ENCODE measurements at regions not wholly inside any gene's neighbourhood (a gene's known extent, or its start where the extent isn't known, plus 50 kb on each side); places are given as distances from the start of the nearest gene placed in this dataset.

DNA sequence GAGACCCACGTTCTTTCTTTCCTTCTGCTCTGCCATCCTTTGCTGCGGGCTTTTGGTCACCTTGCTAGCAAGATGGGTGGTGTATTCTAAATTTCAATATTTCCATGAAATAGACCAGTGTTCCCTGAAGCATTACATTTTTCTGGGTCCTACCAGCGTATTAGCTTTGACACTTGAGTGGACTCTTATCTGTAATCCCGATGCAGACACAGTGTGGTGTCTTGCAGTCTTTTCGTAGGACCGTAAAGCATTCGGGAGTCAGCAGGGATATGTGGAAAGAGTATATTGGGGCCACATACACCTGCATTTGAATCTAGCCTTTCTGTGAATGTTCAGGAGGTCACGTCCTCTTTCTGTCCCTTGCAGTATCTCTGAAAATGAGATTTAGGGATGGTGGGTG, 124.7 kb upstream of the CPEB4 start:
- intact Hi-C loops (cut with micrococcal nuclease) = no loop called here

DNA sequence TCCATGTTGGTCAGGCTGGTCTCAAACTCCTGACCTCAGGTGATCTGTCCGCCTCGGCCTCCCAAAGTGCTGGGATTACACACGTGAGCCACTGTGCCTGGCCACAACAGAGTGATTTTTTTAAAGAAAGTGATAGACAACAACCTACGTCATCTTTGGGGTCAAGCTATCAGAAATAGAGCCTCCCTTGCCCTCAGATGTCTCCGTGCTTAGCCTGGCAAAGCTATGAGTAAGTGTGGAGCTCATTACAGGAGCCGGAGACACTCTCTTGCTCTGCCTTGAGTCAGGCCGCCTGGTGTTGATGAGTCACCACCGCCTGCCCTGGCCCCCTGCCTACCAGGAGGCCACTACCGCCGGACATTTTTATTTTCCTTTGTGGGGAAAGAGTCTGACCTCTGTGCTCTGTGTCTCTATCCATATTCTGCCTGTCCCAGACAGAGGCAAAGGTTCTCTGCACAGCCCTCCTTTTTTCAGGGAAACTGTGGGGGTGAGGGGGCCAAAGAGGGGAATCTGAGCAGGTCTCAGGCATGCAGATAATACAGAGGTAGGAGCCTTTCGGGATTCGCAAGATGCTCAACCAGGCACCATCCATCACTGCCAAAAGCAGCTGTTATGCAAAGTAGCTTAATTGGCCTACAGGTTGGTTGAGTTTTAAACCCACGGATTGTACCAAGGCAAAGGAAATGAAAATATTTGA, 123.7 kb upstream of the CPEB4 start:
- intact Hi-C loops (cut with micrococcal nuclease) = no loop called here

DNA sequence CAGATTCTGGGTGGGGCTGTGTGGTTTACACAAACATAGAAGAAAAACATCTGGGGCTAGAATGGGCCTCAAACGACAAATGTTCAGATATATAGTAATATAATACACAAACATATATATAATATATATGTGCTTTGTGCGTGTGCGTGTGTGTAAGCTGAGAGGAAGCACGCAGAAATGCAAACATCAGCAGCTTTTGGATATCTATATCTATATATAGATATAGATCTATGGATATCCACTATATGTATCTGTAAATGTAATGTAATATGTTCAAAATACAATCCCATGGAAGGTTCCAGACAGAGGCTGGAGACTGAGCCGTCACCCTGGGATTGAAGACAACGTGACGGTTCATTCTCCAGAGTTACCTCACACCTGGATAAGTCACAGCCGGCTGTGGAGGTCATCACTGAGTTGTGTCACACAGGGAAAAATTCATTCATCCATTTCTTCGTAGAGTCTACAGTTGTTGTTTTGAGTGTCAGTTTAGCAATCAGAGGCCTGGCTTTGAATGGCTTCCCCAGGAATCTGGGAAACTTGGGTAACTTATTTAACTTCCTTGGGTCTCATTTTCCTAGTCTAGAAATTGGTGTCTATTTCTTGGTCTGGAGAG, 123.0 kb upstream of the CPEB4 start:
- intact Hi-C loops (cut with micrococcal nuclease) = no loop called here

DNA sequence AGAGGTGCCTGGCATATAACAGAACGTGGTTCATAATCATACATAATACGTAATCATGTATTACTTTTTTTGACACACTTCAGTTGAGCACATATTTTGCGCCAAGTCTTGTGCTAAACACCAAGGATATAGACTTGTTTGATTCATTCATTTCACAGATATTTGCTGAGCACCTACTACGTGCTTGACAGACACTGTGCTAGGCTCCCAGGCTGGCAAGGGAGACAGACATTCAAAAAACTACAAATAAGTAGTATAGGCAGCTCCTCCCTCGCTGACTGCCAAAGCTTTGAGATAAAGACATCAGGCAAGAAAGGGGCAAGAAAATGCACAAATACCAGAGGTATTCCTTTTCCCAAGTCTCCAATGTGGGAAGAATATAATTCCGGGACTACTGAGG, 122.5 kb upstream of the CPEB4 start:
- intact Hi-C loops (cut with micrococcal nuclease) = no loop called here

DNA sequence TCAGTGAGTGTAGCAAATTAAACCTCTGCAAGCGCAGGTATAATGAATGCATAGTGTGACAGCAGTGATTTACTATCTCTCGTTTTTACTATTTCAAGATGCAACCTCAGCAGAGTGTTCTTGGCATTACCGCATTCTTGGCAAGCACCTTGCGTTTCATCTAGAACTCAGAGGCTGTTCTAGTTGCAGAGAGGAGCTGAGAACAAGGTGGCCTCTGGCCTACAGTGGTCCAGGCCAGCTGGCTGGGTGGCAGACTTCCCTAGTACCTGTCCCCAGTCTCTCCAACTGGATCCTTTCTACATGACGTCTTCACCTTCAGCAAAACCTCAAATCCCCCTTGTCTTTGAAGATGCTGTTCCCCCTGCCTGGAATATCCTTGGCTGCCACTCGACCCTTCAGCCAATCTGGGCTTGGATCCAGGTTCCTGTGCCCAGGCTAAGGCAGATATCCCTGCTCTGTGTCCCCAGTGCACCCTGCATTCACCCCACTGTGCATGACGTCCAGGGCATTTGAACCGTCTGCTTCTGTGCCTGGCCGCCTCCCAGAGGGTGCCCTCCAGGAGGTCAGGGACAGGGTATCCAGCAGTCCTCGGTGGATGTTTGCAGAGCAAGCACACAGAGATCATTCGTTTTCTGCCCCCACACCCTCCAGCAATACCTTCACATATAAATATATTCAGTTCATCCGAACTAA, 120.4 kb upstream of the CPEB4 start:
- intact Hi-C loops (cut with micrococcal nuclease) = no loop called here

DNA sequence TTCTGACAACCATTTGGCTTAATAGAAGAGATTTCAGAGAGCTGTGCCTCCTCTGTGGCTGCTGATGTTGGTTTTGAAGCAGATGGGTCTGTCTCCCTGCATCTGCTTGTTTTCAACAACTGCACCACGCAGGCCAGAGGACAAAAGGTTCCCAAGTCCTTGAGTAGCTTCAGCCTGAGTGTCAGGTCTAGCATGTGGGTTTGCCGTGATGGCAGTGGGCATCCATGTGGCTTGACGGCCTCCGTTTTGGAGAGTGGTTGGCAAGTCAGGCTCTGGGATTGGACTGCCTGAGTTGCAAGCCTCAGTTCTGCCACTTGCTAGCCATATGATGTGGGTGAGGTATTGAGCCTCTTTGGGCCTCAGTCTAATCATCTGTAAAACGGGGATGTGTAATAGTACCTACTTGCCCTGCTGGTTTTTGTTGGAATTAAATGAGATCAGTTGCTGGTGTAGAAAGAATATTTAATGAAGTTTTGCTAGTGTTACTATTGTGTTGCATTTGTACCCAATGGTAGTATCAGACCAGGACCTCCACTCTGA, 119.8 kb upstream of the CPEB4 start:
- intact Hi-C loops (cut with micrococcal nuclease) = no loop called here

DNA sequence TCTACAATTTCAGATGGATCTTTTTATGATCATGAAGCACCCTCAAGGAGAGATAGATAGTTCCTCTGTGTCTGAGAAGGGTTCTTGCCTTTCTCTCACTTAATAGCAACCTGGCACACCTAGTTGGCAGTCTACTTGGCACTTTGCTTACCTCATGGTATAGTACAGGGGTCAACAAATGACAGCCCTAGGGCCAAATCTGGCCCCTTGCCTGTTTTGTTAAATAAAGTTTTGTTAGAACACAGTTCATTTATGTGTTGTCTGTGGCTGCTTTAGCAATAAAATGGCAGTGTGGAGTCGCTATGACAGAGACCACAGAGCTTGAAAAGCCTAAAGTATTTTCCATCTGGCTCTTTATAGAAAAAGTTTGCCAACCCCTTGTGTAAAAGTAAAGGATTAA, 119.3 kb upstream of the CPEB4 start:
- intact Hi-C loops (cut with micrococcal nuclease) = no loop called here

DNA sequence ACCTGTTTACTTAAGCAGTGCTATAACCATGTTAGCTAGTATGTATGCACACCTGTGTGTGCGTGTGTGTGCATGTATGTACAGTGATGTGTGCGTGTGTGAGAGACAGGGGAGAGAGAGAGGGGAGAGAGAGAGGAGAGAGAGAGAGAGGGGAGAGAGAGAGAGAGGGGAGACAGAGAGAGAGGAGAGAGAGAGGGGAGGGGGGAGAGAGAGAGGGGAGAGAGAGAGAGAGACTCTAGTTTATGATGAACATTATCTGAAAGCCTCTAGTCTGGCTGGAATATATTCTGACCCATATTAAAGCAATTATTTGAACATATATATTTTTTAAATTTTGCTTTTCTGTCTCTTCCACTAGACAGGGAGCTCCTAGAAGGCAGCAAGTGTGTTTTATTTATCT, 117.5 kb upstream of the CPEB4 start:
- intact Hi-C loops (cut with micrococcal nuclease) = no loop called here

DNA sequence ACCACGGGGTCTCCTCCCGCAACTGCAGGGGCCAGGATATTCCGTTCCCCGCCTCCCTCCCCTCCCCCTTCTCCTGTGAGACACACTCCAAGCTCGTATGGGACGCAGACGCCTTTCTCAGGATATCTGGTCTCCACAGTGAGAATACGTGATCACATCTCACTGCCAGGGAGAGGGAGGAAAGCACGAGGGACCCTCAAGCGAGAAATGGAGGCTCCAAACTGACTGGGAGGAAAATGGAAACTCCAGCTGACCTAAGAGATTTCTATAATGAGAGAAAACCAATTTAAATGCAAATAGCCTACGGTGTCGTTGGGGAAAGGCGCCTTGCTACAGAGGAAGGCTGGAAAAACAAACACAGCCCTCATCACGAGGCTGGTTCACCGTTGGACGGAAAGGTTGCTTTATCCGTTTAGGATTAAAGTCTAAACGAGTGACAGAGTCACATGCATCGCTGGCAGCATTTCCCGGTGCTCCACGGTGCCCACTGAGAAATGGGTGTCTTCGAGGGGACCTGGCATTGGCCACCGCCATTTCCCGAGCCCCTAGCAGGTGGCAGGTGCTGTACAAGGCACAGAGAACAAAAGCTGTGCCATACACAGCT, 116.9 kb upstream of the CPEB4 start:
- intact Hi-C loops (cut with micrococcal nuclease) = no loop called here

DNA sequence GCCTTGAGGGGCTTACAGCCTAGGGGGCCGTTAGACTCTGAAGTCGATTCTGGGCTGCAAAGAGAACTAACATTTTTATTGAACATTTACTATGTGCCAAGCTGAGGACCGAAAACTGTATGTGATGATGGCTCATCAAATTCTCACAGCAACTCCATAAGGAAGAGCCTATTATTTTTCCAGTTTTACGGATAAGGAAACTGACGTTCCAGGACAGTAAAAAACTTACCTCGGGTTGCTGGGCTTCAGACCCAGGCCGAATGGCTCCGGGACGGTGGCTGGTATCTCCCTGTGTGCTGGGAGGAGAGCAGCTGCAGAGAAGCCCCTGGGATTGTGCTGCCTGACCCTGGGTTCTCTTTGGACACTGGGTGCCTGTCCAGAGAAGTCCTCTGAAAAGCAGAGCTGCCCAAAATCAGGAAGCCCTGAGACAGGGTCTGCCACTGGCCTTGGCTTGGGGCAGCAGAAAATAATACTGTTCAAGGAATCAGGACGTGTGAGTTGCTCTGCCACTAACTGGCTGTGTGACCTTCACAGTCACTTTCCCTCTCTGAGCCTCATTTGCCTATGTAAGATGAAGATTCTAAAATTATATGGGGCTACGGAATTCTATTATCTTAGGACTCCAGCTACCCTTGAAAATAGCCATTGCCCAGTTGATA, 116.3 kb upstream of the CPEB4 start:
- intact Hi-C loops (cut with micrococcal nuclease) = no loop called here

DNA sequence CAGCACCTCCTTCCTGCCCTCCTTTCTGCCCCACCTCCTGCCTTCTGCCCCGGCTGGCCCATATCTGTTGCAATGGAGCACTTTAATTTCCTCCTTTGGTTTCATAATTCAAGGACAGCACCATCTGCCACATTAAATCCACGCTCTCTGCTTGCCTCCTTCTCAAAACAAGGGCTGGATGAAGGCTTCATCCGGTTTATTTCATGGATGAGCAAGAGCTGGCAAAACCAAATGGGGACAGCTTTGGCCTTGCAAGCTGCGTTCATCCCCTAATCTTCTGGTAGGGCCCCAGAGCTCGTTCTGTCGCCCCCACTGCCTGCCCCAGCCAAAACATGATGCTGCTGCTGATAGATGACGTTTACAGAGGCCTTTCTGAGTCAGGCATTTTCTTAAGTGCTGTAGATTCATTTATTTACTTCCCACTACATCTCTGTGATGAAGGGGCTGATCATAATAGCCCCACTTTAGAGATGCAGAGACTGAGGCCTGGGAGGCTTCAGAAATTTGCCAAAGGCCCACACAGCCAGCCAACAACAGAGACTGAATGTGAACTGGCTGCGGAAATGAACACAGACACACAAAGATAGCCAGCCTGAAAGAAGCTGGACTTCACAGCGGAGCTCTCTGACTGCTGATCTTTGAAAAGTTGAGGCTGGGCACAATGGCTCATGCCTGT, 115.6 kb upstream of the CPEB4 start:
- intact Hi-C loops (cut with micrococcal nuclease) = no loop called here

DNA sequence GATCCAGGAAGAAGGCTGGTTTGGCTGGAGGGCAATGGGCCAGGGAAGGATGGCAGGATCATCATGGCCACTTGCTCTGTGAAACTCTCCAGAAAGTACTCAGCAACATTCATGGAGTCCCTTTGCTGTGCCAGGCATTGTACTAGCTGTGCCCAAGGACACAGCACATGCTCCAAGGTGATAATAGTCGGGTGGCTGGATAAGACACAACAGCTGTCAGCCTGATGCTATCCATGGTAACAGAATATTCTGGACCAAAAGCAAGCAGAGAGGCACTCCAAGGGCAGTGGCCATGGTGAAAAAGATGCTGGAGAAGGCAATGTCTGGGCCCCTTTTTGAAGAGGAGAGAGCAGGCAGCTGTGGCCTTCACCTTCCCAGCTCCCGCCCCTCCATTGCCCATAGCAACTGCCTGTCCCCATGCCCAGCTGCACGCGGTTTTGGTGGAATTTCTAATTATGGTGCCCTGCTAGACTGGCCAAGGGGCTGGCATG, 113.8 kb upstream of the CPEB4 start:
- intact Hi-C loops (cut with micrococcal nuclease) = no loop called here

DNA sequence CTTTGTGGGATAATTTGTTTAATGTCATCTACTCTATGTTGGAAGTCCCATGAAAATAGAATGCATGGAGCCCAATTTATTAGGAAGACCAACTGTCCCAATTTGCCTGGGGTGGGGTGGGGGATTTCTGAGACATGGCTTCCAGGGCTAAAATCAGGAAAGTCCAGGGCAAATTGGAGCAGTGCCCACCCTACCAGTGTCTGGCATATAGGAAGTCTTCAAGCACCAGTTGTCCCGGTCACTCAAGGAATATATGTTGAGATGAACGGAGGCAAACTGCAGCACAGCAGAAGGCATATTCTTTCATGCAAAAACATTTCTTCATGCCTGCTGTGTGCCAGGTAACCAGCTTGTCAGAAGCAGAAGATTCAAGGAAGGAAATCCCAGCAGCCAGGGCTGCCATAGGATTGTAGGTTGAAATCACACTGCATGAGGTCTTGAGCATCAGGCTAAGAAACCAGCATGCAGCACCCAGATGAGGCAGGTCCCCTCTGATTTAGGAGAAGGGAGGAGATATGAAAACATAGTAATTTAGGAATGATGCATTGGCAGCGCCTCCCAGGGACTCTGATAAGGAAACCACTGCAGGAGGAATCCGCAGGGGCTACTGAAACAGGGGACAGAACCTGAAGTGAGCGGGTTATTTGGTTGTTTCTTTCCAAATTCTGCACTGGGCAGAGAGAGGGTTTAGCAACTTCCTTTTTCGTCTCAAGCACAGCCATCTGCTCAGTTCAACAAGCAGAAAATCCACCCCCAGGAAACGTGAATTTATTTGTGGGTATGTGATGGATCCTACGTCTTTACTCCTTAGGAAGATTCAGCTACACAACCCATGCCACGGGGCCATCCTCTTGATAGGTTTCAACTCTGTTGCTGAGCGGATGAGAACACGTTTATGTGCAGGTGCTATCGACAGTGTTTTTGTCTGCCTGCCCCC, 112.6 kb upstream of the CPEB4 start:
- intact Hi-C loops (cut with micrococcal nuclease) = no loop called here

DNA sequence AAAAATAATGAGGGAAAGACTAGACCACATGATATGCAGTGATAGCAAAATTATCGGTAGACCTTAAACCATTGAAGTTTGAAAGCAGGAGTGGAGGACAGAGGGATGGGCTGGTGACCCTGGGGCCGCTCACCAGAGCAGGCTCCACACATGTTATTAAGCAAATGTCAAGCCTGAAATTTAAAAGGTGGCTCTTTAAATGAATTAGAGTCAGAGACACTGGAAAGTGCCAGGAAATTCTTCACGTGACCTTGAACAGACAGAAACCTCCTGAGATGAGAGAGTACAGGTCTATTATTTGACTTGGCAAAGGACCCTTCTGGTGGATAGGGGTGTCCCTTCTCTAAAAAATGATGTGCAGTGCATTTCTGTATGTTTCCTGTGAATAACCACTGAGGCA, 111.0 kb upstream of the CPEB4 start:
- intact Hi-C loops (cut with micrococcal nuclease) = no loop called here

DNA sequence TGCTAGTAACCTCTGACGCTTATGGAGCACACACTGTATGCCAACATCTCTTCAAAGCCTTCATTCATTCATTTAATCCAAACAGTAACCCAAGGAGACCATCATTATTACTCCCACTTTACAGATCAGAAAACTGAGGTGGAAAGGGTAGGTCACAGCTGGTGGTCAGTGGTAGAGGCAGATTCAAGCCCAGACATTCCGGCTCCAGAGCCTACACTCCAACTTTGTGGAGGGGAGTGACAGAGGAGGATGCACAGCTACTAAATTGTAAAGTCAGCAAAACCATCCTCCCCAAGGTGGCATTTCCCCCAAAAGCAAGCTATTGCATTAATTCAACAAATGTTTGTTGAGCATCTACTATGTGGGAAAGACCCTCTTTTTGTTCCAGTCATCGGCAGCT, 110.5 kb upstream of the CPEB4 start:
- intact Hi-C loops (cut with micrococcal nuclease) = no loop called here

DNA sequence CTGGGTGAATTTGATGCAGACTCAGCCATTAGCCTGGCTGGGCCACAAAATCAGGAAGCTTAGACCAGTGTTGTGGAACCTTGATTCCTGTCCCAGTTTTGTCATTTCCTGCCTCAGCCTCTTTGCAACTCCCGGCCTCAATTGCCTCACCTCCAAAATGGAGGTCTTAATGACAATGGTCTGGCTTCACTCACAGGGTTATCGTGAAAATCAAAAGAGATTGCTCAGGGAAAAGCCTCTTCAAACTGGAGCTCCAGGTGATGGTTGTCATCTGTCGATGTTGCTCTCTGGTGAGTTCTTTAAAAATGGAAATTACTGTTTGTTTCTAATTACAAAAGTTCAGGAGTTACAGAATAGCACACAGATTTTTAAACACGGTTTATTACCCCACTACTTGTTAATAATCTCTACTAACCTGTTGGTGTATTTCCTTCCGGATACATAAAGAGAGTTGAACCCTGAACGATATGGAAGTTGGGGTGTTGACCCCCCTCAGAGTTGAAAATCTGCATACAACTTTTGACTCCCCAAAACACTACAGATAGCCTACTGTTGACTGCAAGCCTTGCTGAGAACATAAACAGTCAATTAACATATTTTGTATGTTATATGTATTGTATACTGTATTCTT, 109.9 kb upstream of the CPEB4 start:
- intact Hi-C loops (cut with micrococcal nuclease) = no loop called here

DNA sequence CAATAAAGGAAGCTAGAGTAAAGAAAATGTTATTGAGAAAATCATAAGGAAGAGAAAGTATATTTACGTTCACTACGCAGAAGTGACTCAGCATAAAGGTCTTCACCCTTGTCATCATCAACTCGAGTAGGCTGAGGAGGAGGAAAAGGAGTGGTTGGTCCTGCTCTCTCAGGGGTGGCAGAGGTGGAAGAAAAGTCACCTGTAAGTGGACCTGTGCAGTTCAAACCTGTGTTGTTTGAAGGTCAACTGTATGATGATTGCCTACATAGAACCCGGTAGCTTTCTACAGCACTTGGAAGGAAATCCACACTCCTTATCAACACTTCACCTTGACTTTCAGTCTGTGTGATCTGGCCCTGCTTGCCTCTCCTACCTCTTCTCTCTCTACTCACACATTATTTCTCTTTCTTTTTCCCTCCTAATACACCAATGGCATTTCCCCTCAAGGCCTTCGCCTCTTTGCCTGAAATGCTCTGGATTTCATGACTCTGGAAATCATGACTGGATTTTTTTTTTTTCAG, 109.3 kb upstream of the CPEB4 start:
- intact Hi-C loops (cut with micrococcal nuclease) = no loop called here

DNA sequence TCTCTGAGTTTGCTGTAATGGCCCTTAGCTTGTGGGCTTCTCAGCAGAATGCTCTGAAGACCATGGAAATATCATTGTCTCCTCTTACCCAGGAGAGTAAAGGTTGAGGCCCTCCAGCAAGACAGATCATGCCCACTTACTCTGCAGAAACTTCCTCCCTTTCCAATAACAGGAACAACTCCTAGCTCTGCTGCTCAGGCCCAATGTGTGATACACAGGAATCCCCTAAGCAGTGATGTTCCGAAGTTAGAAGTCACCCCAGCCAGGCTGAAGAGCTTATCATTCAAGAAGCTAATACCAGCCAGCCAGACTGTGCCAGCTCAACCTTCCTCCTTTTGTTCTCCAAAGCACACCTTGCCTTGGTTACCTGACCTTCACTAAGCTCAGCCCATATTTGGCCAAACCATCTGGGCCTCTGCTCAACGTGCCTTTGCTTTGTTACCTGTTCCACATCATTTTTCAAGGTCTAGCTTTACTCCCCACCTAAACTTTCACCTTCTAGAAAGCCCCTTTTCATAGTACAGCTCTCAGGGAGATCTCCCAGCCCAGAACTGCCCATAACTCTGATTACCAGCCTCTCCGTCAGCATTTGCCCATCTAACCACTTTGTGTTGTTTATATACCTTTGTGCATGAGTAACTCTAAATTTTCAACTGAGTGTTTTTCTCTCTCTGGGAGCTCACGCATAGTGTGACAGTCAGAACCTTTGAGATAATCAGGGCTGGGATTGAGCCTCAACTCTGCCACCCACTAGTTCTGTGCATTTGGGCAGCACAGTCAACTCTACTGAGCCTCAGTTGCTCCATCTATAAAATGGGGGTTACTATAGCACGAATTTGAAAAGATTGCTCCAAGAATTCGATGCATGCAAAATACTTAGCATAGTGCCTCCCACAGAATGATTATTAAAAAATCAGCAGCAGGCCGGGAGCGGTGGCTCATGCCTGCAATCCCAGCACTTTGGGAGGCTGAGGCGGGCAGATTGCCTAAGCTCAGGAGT, 107.6 kb upstream of the CPEB4 start:
- intact Hi-C loops (cut with micrococcal nuclease) = no loop called here
